Hypothalamus (tissue), 51 donors: ENCODE measurements at regions not wholly inside any gene's neighbourhood (a gene's known extent, or its start where the extent isn't known, plus 50 kb on each side); places are given as distances from the start of the nearest gene placed in this dataset.
A peak's percentile ranks its signal among the peaks of the same experiment; 100 is the strongest.

Source experiments
- DNase-seq, 51 donors: peaks; one replicate each; lab custom pipeline; 2025; lab: John Stamatoyannopoulos, UW

GRCh38 chr6:45791211-45792168 lies 224.2 kb downstream of the CLIC5 start:
- no peak for DNase-seq

GRCh38 chr6:45789238-45789637 lies 226.4 kb downstream of the CLIC5 start:
- DNase-seq, result peak in 1 of 51 donors; percentile 0

- no peak for DNase-seq
Measured at GRCh38 chr6:45787384-45787783, 228.3 kb downstream of the CLIC5 start.

GRCh38 chr6:45786355-45786781 lies 229.3 kb downstream of the CLIC5 start:
- peak in 6 of 51 donors; percentile 1 to 10 (median 6) for DNase-seq

- DNase-seq, result no peak
Measured at GRCh38 chr6:45784250-45784649, 231.4 kb downstream of the CLIC5 start.

GRCh38 chr6:45783716-45784115 lies 231.9 kb downstream of the CLIC5 start:
- no peak for DNase-seq

GRCh38 chr6:45781890-45782289 lies 233.8 kb downstream of the CLIC5 start:
- no peak for DNase-seq

- no peak for DNase-seq
Measured at GRCh38 chr6:45780523-45780922, 235.1 kb downstream of the CLIC5 start.

GRCh38 chr6:45775026-45775697 lies 240.5 kb downstream of the CLIC5 start:
- no peak for DNase-seq

- DNase-seq, result no peak
Measured at GRCh38 chr6:45773906-45774305, 241.8 kb downstream of the CLIC5 start.

GRCh38 chr6:45772886-45773495 lies 242.7 kb downstream of the CLIC5 start:
- DNase-seq, result no peak

GRCh38 chr6:45772051-45772450 lies 243.6 kb downstream of the CLIC5 start:
- no peak for DNase-seq

GRCh38 chr6:45763281-45763680 lies 252.4 kb downstream of the CLIC5 start:
- no peak for DNase-seq

- DNase-seq, result no peak
Measured at GRCh38 chr6:45759472-45759810, 256.2 kb downstream of the CLIC5 start.

- no peak for DNase-seq
Measured at GRCh38 chr6:45758787-45759471, 256.7 kb downstream of the CLIC5 start.

- DNase-seq, result no peak
Measured at GRCh38 chr6:45757443-45758130, 258.1 kb downstream of the CLIC5 start.

GRCh38 chr6:45756606-45757005 lies 259.1 kb downstream of the CLIC5 start:
- DNase-seq, result no peak

GRCh38 chr6:45754432-45754831 lies 261.2 kb downstream of the CLIC5 start:
- no peak for DNase-seq

GRCh38 chr6:45746046-45746445 lies 269.6 kb downstream of the CLIC5 start:
- DNase-seq, result no peak

GRCh38 chr6:45743028-45743615 lies 272.5 kb downstream of the CLIC5 start:
- DNase-seq, result no peak
